ENCODE measurements at regions not wholly inside any gene's neighbourhood (a gene's known extent, or its start where the extent isn't known, plus 50 kb on each side); places are given as distances from the start of the nearest gene placed in this dataset.

- no peak for DNase-seq (ENCODE audit: low spot score)
Measured at GRCh38 chr22:22093743-22094142, 111.2 kb upstream of the TOP3B start.

- no peak for DNase-seq (ENCODE audit: low spot score)
Measured at GRCh38 chr22:22092974-22093373, 110.4 kb upstream of the TOP3B start.

DNA sequence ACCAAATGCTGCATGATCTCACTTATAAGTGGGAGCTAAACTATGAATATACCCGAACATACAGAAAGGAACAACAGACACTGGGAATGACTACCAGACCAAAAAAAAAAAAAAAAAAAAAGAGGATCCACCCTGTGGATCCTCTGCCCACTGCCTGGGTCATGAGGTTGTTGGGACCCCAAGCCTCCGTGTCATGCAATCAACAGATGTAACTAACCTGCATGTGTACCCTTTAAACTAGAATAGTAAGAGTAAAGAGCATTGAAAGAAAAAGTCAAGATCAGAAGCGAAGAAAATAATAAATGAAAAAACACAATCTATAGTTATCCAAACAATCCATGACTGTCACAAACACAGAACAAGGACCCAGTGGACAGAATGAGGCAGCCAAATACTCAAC, 109.5 kb upstream of the TOP3B start:
- no peak for DNase-seq (ENCODE audit: low spot score)

- no peak for DNase-seq (ENCODE audit: low spot score)
Measured at GRCh38 chr22:22091400-22091878, 108.9 kb upstream of the TOP3B start.

DNA sequence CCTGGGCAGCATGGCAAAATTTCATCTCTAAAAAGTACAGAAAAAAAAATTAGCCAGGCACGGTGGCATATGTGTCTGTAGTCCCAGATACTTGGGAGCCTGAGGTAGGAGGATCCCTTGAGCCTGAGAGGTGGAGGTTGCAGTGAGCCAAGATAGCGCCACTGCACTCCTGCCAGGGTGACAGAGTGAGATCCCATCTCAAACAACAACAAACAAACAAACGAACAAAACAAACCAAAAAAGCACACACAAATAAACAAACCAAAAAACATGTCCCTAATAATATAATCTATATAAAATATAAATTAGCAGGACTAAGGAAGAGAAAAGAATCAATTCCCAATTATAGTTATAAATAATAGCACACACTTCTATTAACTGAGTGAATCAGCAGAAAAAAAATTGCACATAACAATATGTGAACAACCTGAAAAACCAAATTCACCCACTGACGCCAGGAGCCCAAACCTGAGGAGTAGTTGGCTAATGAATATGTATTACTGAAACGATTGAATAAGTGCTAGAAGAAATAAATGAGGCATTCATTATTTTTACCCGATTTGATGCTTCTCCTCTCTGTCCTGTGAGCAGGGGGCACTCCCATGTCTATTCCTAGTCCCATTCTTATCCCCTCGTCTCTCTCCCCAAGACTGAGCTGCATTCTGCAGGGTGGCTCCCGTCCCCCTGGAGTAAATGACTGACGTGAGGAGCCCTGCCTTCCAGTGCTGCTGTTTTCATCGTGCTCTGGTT, 108.2 kb upstream of the TOP3B start:
- DNase-seq (ENCODE audit: low spot score) = no peak

DNA sequence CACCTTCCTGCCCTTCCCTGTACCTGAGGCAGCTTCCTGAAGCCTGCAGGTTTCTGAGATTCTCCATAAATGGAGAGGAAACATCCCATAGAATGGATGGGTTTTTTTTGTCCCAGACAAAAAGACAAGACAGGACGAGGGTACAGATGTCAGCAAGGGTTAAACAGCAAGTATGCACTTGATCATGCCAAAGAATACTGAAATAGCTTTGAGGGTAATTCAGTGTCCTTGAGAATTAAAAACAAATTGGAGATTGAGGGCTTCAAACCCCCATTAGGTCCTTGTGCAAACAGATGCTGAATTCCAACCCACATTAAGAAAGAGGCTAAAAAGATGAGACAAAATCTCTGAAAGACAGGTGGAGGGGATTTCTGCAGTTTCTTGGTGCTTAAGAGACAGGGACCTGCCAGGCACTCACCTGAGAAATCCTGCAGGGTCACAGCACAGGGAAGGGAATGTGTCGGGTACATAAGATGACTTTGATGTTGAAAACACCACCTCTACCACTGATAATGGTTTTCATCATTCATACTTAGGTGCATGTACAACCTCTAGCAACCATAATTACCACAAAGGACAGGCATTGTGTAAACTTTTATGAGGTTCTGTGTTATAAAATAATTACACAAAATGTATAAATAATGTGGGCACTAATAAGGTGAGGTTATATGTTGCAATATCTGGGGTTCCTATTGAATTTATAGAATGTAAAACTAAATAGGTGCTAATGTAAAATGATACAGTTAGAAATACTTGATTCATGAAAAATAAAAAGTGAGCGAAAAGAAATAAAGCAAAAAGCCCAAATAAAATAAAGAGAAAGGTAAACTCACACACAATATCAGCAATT, 107.1 kb upstream of the TOP3B start:
- no peak for DNase-seq (ENCODE audit: low spot score)

- DNase-seq (ENCODE audit: low spot score) = no peak
Measured at GRCh38 chr22:22088658-22089458, 106.3 kb upstream of the TOP3B start.

- no peak for DNase-seq (ENCODE audit: low spot score)
Measured at GRCh38 chr22:22087854-22088657, 105.5 kb upstream of the TOP3B start.

DNA sequence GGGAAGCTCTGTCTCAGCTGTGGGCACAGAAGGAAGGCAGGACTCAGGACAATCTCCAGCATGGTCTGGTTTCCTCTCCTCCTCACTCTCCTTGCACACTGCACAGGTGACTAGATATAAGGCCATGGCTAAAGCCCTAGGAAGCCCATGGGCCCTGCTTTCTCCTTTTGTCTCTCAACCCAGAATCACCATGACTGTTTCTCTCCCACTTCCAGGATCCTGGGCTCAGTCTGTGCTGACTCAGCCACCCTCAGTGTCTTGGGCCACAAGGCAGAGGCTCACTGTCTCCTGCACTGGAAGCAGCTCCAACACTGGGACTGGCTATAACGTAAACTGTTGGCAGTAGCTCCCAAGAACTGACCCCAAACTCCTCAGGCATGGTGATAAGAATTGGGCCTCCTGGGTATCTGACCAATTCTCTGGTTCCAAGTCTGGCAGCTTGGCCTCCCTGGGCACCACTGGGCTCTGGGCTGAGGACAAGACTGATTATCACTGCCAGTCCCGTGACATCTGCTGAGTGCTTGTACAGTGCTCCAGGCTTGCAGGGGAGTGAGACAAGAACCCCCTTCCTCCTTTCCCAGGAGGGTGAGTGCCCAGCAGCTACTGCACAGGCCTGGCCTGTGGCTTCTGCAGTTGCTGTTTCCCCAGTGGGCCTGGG, 104.0 kb upstream of the TOP3B start:
- peak; percentile 36 for DNase-seq (ENCODE audit: low spot score)

DNA sequence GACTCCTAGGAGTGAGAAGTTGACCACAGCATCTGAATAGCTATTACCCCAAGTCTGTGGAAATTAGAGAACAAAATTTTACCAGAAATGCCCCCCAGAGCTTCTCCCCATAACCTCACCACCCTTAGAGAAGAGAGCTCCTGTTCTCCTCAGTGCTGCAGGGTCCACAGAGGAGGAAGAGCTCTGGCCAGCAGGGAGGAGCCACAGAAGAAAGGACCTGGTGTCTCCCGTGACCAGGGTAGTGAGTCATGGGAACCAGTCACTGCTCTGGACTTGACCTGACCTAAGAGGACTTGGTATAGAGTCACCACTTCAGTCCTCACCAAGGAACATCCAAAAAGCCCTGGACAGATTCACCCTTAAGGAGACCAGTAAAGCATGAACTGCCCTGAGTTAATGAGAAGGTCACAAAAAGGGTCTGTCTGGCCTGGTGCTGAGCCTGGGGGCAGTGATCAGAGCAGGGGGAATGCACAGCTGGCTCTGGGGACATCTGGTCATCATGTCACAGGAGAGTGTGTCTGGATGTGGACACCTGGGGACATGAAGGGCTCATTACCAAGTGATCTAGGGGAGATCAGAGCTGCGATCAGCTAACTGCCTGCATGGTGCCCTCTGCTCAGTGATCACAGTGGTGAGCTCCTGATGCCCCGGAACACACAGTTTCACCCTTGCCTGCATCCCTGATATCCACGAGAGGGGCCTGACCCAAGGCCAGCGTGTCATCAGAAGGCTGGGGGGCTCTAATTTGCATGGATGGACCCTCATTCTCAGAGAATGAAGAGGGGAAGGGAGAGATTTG, 103.3 kb upstream of the TOP3B start:
- peak; percentile 61 for DNase-seq (ENCODE audit: low spot score)

DNA sequence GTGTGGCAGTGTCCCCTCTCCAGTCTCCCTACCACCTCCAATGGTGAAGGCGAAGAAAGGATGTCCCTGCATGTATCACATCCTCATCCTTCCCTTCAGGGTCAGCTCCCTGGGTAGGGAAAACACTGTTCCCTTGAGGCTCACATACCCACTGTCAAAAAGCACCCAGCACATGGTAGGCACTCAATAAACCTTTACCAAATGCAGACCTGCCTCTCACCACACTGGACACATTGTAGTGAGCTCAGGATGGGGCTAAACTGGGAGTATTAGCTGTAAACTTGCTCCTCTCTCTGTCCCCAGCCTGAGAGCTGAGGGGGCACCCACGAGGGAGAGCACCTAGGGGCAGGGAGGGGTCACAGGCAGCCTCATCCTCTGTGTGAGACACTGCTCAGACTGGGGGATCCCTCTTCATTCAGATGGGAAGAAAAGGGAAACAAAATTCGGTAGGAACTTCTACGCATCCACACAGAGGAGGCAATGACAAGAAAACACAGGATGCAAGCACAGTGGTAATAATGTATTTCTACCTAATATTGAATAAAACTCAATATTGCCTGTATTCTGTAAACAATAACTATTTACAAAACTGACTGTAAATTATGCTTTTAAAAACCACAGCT, 101.6 kb upstream of the TOP3B start:
- DNase-seq (ENCODE audit: low spot score) = no peak

GRCh38 chr22:22082960-22083359, 100.4 kb upstream of the TOP3B start:
- DNase-seq (ENCODE audit: low spot score) = no peak

DNA sequence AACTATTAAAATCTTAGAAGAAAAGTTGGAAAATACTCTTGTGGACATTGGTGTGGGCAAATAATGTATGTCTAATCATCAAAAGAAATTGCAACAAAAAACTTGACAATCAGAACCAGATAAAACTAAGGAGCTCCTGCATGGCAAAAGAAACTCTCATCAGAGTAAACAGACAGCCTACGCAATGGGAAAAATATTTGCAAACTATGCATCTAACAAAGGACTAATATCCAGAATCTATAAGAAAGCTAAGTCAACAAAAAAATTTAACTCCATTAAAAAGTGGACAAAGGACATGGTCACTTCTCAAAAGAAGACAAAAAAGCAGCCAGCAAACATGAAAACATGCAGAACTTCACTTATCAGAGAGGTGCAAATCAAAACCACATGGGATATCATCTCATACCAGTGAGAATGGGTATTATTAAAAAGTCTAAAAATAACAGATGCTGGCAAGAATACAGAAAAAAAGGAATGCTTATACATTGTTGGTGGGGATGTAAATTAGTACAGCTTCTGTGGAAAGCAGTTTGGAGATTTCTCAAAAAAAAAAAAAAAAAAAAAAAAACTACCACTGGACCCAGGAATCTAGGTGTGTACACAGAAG, 99.7 kb upstream of the TOP3B start:
- no peak for DNase-seq (ENCODE audit: low spot score)

DNA sequence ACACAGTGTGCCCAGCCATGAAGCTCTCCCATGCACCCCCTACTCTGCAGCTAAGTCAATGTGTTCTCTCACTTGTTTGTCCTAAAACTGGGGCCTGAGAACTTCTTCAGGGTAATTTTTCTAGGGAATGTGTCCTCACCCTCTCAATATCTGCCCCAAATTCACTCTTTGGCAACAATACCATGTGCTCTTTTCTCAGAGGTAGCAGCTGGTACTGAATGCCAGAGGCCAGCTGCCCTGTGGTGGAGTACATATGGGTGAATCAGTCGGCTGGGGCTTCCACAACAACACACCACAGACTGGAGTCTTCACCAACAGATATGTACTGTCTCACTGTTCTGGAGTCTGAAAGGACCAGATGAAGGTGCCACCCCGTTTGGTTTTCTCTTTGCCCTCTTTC, 97.7 kb upstream of the TOP3B start:
- DNase-seq (ENCODE audit: low spot score) = no peak

- DNase-seq (ENCODE audit: low spot score) = no peak
Measured at GRCh38 chr22:22079404-22080148, 97.0 kb upstream of the TOP3B start.

GRCh38 chr22:22078329-22078728, 95.7 kb upstream of the TOP3B start:
- no peak for DNase-seq (ENCODE audit: low spot score)

DNA sequence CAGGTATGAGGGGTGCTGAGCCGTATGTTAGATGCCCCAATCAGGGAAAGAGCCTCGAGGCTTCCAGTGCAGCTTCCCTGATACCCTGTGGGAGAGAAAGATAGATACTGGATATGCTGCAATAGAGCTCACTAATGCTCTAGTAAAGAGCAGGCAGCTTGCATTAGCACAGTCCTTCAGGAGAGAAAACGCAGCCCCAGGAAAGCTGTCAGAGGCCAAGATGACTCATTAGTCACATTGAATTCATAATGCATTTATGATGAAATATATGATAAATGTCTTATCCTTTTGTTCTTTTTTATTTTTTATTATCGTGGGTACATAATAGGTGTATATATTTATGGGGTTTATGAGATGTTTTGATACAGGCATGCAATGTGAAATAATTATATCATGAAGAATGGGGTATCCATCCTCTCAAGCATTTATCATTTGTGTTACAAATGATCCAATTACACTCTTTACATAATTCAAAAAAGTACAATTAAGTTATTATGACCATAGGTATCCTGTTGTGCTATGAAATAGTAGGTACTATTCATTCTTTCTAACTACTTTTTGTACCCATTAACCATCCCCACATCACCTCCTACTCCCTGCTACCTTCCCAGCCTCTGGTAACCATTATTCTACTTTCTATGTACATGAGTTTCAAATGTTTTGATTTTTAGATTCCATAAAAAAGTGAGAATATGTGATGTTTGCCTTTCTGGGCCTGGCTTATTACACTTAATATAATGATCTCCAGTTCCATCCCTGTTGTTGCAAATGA, 94.5 kb upstream of the TOP3B start:
- DNase-seq (ENCODE audit: low spot score) = no peak

DNA sequence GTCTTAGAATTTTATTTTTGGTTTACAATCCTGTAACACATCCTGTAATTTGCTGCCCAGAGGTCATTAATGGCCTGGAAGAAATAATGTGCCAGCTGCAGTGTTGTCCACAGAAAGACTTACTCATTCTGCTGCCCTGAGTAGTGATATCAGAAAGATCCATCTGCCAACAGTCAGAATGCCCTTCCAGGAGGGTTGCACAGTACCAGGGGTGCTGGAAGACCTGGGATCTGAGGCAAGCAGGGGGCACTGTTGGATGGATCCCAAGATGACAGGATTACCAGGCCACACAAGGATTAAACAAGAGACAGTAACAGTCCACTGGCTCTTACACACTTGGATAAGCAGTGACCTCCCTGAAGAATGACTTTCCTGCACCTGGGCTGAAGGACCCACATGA, 93.8 kb upstream of the TOP3B start:
- DNase-seq (ENCODE audit: low spot score) = no peak

Data from AG20443 (cell line).